HUES64 (cell line): ENCODE measurements at regions not wholly inside any gene's neighbourhood (a gene's known extent, or its start where the extent isn't known, plus 50 kb on each side); places are given as distances from the start of the nearest gene placed in this dataset.
"Not testable (repeated sequence)": the region's sequence is repeated elsewhere in the genome, so short reads cannot be mapped to it uniquely, and the experiment has no call there.

Experiments
- H3K27ac ChIP-seq: 2 replicates; pipeline ENCODE4 v1.7.0; 2013; ENCODE audit warnings: low read depth, low read length, inconsistent platforms
- H3K27me3 ChIP-seq: 2 replicates; pipeline ENCODE4 v1.6.1; 2013; ENCODE audit warnings: mild to moderate bottlenecking, low read length; ENCODE audit not compliant: insufficient read depth
- H3K36me3 ChIP-seq: 2 replicates; pipeline ENCODE4 v1.6.1; 2013; ENCODE audit warnings: mild to moderate bottlenecking, low read length; ENCODE audit not compliant: insufficient read depth
- H3K4me1 ChIP-seq: 2 replicates; pipeline ENCODE4 v1.6.1; 2013; ENCODE audit warnings: mild to moderate bottlenecking, low read length, moderate library complexity; ENCODE audit not compliant: insufficient read depth
- H3K4me3 ChIP-seq: 2 replicates; pipeline ENCODE4 v1.5.1; 2013; ENCODE audit warnings: mild to moderate bottlenecking, low read length, moderate library complexity
- H3K9ac ChIP-seq: 2 replicates; pipeline ENCODE4 v1.6.1; 2013; ENCODE audit warnings: mild to moderate bottlenecking, low read depth, low read length
- H3K9me3 ChIP-seq: 2 replicates; pipeline ENCODE4 v1.6.1; 2013; ENCODE audit warnings: low read depth, low read length; ENCODE audit not compliant: insufficient read depth
- WGBS: fragments of 150-250, 120-280 bp; methylation state at CpG from one replicate; pipeline ENCODE4 v1.1.7; 2013; ENCODE audit warnings: missing lambda C conversion rate; 5-methylcytosine and 5-hydroxymethylcytosine counted together

- Histone ChIP-seq H3K9ac (no peak overlapping the region), H3K4me1 (no peaks in the 10 kb centered on the region), H3K9me3 (0 out of 2 replicates have a peak, but pooled peaks cover 3% of the 10 kb centered on the region), H3K27ac (no peak overlapping the region), H3K36me3 (no peaks in the 10 kb centered on the region), H3K4me3 (no peak overlapping the region), H3K27me3 (no peaks in the 10 kb centered on the region)
- 93% methylated on average over 17 of the region's 17 CpGs for WGBS
Measured at GRCh38 chr2:7748717-7749415, 831.7 kb downstream of the RNF144A start.

- Histone ChIP-seq H3K36me3 (no peaks in the 10 kb centered on the region), H3K4me1 (no peaks in the 10 kb centered on the region), H3K4me3 (no peak overlapping the region), H3K9ac (no peak overlapping the region), H3K27me3 (no peaks in the 10 kb centered on the region), H3K9me3 (0 out of 2 replicates have a peak, but pooled peaks cover 6% of the 10 kb centered on the region), H3K27ac (no peak overlapping the region)
- 89% methylated on average over 2 of the region's 4 CpGs for WGBS
Measured at GRCh38 chr2:7749895-7750559, 832.8 kb downstream of the RNF144A start.

- no peak overlapping the region for H3K9ac ChIP-seq
- 93% methylated on average over 1 of the region's 1 CpG for WGBS
- H3K27ac ChIP-seq: no peak overlapping the region
Measured at GRCh38 chr2:7752291-7752690, 835.1 kb downstream of the RNF144A start.

GRCh38 chr2:7753777-7754176 is 836.6 kb downstream of the RNF144A start:
- Histone ChIP-seq H3K4me3 (no peak overlapping the region), H3K27me3 (no peaks in the 10 kb centered on the region), H3K9ac (no peak overlapping the region), H3K4me1 (no peaks in the 10 kb centered on the region), H3K9me3 (peaks cover 10% of the 10 kb centered on the region; the same call in 1 of the 2 replicates), H3K36me3 (no peaks in the 10 kb centered on the region), H3K27ac (no peak overlapping the region)

More at GRCh38 chr2:7752291-7752690, 835.1 kb downstream of the RNF144A start:
- H3K9me3 ChIP-seq: 0 out of 2 replicates have a peak, but pooled peaks cover 6% of the 10 kb centered on the region
- H3K36me3 ChIP-seq: no peaks in the 10 kb centered on the region
- no peak overlapping the region for H3K4me3 ChIP-seq
- H3K4me1 ChIP-seq: no peaks in the 10 kb centered on the region
- no peaks in the 10 kb centered on the region for H3K27me3 ChIP-seq

- Histone ChIP-seq H3K9ac (no peak overlapping the region), H3K9me3 (peaks cover 15% of the 10 kb centered on the region; the same call in 1 of the 2 replicates), H3K27ac (no peak overlapping the region), H3K4me1 (no peaks in the 10 kb centered on the region), H3K27me3 (no peaks in the 10 kb centered on the region), H3K4me3 (no peak overlapping the region), H3K36me3 (no peaks in the 10 kb centered on the region)
- 95% methylated on average over 4 of the region's 5 CpGs for WGBS
Measured at GRCh38 chr2:7755879-7756278, 838.7 kb downstream of the RNF144A start.

GRCh38 chr2:7758073-7758759 is 841.0 kb downstream of the RNF144A start:
- no peaks in the 10 kb centered on the region for H3K4me1 ChIP-seq
- WGBS: 95% methylated on average over 3 of the region's 3 CpGs
- no peak overlapping the region for H3K27ac ChIP-seq
- H3K27me3 ChIP-seq: no peaks in the 10 kb centered on the region
- H3K4me3 ChIP-seq: no peak overlapping the region
- no peaks in the 10 kb centered on the region for H3K36me3 ChIP-seq
- no peak overlapping the region for H3K9ac ChIP-seq
- H3K9me3 ChIP-seq: peaks cover 30% of the 10 kb centered on the region

- Histone ChIP-seq H3K4me3 (no peak overlapping the region), H3K27ac (no peak overlapping the region), H3K9ac (no peak overlapping the region), H3K27me3 (no peaks in the 10 kb centered on the region), H3K4me1 (no peaks in the 10 kb centered on the region), H3K36me3 (0 out of 2 replicates have a peak, but pooled peaks cover 2% of the 10 kb centered on the region), H3K9me3 (peaks cover 39% of the 10 kb centered on the region)
- WGBS: 90% methylated on average over 3 of the region's 3 CpGs
Measured at GRCh38 chr2:7759898-7760297, 842.7 kb downstream of the RNF144A start.

GRCh38 chr2:7763418-7763817 is 846.2 kb downstream of the RNF144A start:
- H3K27me3 ChIP-seq, H3K4me3 ChIP-seq: not testable (repeated sequence)
- WGBS: 97% methylated on average over 3 of the region's 3 CpGs

GRCh38 chr2:7765236-7765635 is 848.0 kb downstream of the RNF144A start:
- no peaks in the 10 kb centered on the region for H3K4me1 ChIP-seq
- 0 out of 2 replicates have a peak, but pooled peaks cover 2% of the 10 kb centered on the region for H3K36me3 ChIP-seq
- no peak overlapping the region for H3K4me3 ChIP-seq
- H3K9me3 ChIP-seq: peaks cover 35% of the 10 kb centered on the region
- H3K9ac ChIP-seq: no peak overlapping the region
- H3K27me3 ChIP-seq: no peaks in the 10 kb centered on the region
- 93% methylated on average over 1 of the region's 1 CpG for WGBS
- no peak overlapping the region for H3K27ac ChIP-seq

More at GRCh38 chr2:7763418-7763817, 846.2 kb downstream of the RNF144A start:
- peaks cover 40% of the 10 kb centered on the region for H3K9me3 ChIP-seq
- H3K27ac ChIP-seq, H3K36me3 ChIP-seq, H3K4me1 ChIP-seq, H3K9ac ChIP-seq: not testable (repeated sequence)

DNA sequence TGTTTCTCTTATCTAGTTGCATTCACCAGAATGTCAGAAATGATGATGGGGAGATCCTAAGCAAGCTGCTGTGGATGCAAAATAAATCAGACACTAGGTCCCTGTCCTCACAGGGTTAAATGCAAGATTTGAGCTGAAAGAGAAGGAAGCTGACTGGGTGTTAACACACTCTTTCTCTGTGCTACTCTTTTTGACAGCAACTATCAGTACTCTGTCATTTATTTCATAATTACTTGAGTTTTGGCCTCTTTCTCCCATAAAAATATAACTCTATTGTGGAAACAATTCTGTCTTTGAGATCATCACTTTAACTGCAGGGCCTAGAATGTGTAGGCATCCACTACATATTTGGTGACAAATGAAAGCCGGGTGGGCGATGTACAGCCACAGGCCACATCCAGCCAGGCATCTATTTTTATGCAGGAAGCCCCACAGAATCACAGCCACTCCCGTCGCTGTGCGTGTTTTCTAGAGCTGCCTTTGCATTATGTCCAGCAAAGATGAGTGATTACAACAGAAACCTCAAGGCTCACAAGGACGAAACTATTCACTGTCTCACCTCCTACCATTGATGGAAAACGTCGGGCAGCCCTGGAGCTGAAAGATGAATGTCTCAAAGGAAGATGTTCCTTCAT is 849.0 kb downstream of the RNF144A start:
- no peaks in the 10 kb centered on the region for H3K4me1 ChIP-seq
- no peak overlapping the region for H3K9ac ChIP-seq
- WGBS: 96% methylated on average over 8 of the region's 8 CpGs
- 0 out of 2 replicates have a peak, but pooled peaks cover 2% of the 10 kb centered on the region for H3K36me3 ChIP-seq
- H3K27ac ChIP-seq: no peak overlapping the region
- H3K27me3 ChIP-seq: no peaks in the 10 kb centered on the region
- H3K9me3 ChIP-seq: peaks cover 35% of the 10 kb centered on the region
- H3K4me3 ChIP-seq: no peak overlapping the region
